GM21717 (cell line): ENCODE measurements at regions not wholly inside any gene's neighbourhood (a gene's known extent, or its start where the extent isn't known, plus 50 kb on each side); places are given as distances from the start of the nearest gene placed in this dataset.

Experiments
- ATAC-seq: cut with Tn5 transposase; IDR thresholded peaks from one replicate; pipeline ENCODE4 v1.9.1; 2021; ENCODE audit warnings: mild to moderate bottlenecking, moderate library complexity; ENCODE audit not compliant: unreplicated experiment

DNA sequence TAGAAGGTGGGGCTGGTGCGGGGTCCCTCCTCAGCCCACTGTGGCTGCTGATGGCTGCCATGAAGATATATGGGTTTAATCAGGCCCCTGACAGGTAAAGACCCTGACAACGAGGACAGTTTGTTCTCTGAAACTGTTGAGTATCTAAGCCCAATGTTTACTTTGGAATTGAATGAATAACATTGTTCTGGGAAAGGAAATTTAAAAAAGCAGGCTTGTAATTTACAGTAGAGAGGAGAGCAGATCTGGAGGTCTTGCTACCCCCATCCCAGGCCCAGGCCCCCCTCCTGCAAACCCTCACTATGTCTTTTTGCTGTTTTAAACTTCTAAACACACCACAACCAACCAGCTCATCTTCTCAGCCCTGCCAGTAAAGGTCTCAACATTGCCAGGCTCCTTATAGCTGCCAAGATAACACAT, 171.3 kb downstream of the CDC5L start:
- no peak for ATAC-seq

DNA sequence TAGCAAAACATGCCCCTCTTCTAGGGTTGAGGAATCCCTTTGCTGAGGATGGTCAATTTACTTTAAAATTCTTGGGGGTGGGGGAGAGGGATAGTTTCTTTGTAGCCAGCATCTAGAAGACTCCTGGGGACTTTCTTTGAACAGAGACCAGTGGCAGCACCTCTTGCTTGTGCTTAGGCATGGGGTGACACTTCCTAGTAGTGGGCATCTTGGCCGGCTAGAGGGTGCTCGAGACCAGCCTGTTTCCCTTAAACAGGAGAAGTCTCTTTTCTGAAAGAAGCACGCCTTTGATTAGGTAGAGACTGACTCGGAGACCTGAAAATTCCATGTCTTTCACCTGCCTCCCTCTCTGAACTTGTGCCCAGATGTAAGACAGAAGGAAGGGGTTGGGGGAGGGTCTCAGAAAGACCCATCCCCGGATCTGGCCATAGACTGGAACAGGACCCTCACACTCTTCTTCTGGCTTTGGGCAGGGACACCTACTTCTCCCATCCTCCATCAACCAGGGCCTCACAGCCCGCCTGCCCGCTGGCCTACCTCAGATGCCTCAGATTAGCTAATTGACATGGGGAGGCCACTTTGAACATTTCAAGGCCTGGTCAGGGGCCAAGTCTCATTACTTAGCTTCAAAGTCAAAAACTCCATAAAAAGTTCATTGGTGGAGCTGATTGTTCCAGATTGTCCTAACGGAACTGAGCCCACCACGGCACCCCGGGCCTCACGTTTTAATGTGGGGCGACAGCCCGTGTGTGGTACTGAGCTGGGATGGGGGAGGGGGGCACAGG, 172.2 kb downstream of the CDC5L start:
- ATAC-seq, result no peak

DNA sequence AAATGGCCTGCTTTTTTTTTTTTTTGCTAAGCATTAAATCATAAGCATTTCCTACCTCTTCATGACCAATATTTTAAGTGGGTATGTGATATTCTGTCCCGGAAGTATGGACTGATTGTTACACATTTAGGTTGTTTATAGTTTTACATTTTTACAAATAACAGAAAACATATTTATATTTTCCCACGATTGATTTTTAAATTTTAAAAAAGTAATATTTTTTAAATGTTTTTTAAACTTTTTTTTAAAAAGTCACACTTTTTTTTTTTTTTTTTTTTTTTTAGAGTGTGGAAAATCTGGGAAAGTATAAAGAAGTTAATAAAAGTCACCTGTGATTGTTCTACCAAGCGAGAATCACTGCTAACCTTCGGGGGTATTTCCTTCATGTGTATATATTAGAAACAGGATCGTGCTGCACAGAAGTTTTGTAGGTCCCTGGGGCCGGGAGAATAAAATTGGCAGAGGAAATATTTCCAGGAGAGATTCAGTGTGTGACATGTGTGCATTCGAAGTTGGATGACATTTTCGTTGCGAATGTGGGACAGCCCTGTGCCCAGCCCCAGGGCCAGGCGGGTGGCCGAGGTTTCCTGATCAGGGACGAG, 173.1 kb downstream of the CDC5L start:
- ATAC-seq, result no peak

DNA sequence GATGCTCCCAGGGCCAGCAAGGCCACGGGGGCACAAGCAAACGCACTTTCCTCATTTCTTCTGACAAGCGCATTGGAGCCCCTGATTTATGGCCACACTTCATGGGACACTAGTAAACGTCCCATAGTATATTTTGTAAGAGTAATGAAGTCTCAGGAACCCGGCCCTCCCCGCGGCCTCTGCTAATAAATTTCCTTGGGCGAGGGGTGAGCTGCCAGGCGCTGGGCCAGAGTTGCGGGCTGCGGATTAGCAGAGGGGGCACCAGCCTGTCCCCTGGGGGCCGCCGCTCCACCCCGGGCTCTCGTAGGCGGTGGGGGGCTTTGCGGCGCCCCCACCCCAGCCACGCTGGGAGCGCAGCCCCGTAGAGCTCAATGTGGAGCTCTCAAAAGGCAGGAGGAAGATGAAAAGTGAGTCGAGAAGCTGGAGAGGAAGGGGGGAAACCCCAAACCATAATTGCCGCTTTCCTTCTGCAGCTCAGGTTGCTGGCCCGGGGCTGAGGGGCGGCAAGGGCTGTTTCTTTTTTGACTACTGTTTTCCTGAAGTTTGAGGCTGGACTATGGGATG, 173.6 kb downstream of the CDC5L start:
- no peak for ATAC-seq

DNA sequence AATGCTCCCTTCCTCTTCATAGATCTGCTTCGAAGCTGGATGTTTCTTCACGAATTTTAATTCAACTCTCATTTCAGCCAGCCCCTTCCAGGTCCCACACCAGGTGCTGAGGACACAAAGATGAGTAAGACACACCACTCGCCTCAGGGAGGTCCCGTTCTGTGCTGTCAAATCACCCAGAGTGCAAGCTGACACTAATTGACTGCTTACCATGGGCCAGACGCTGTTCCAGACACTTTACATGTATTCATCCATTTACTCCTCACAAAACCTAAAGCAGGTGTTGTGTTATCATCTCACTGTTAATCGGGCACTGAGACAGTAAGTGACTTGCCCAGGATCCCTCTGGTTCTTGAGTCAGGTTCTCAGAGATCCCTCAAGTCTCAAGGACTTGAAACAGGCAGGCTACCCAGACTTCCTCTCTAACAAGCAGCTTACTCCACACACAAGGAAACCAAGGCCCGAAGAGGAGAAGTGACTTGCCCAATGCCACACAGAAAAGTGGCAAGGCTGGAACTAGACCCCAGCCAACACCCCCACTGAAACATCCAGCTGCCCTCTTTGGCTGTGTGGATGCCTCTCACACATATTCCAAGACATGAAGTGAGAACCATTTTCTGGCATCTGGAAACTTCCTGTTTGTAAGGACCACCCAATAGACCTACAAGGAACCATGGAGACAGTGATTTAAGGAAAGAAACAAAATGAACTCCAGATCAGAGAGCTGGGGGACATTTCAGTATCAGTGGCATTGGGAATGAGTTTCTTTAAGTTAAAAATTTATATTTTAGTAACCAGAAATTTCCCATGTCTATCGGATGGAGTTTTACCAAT, 174.5 kb downstream of the CDC5L start:
- no peak for ATAC-seq

DNA sequence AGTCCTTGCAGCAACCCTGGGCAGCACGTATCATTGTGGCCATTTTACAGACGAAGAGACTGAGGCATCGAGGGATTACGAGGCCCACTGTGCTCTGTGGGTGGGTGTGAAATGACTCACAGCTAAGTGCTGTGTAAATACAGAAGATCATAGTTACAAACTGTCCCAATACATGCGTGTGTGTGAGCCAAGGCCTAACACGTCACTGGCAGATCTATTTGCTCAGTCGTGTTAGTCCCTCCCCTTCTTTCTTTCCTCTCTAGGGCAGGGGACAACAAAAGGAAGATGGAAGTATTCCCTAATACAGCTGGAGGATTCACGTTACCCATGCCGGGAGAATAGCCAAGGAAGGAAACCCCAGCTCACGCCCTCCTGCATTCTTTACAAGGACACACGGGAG, 175.9 kb downstream of the CDC5L start:
- no peak for ATAC-seq

DNA sequence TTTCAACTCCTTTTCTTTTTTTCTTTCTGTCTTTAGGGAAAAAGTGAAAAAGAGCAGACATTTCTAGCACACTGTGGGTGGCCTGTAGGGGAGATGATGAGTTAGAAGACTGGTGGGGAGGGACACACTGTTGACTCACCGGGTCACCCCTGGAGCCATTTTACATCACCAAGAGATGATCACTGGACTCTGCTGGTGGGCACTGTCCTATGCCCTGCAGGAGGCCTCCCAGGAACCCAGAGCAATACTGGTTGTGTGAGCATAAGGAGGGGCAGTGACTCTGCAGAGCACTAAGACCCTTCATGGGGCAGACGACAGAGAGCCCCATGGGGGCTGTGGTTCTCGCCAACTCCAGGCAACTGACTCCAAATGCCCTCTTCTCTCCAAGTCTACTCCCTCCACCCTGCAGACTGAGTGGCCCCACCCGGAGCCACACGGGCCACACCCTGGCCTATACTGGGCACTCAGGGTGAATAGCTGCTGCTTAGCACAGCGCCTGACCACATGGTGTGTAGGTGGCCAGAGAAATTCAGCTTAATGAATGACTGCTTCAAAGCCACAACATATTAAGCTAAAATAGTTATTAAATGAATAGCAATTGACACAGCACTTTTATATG, 177.5 kb downstream of the CDC5L start:
- no peak for ATAC-seq

DNA sequence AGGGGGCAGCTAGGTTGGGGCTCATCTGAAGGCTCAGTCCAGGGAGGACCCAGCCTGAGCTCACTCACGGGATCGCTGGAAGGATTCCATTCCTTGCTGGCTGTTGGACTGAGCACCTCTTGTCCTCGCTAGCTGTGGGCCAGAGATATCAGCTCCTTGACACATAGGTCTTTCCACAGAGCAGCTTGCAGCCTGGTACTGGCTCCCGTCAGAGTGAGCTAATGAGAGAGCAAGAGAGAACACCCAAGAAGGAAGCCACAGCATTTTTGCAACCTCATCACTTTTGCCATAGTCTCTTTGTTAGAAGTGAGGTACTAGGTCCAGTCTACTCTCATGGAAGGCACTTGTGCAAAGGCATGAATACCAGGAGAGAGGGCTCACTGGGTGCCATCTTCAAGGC, 179.9 kb downstream of the CDC5L start:
- ATAC-seq, result no peak

DNA sequence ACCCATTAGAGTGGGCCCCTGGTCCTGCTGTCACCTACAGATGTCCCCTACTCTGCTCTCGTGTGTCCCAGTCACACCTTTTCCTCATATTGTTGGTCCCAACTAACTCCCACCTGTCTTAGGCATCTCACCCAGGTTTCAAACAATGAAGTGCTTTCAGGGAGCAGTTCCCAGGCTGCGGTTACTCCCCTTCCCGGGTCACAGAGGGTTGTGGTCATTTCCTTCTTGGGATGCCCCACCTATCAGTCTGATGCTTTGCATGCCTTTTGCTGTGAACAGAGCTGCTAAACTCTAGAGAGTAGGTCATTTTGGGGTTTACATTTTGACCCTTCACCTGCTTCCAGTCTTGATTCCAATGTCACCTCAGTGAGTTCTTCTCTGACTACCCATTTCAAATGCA, 181.6 kb downstream of the CDC5L start:
- ATAC-seq, result no peak

DNA sequence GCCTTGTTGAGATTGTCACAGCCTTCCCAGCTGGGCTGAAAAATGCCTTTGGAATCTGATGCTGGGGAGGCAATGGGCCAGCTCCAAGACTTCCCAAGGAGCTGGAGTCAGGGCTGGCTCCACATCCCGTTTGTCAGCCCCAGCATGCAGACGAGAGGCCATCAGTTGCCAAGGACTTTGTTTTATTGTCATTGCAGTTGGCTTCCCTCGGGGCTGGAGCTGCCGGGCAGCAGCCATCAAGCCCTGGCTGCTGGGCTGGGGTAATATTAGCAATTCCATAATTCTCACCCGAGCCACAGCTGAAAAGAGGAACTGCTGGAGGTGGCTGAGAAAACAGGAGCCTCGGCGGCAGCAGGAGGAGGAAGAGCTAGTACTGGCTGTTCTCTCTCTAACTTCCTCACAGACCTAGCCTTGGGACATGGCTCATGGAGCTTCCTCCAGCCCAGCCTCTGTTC, 182.5 kb downstream of the CDC5L start:
- ATAC-seq, result no peak

DNA sequence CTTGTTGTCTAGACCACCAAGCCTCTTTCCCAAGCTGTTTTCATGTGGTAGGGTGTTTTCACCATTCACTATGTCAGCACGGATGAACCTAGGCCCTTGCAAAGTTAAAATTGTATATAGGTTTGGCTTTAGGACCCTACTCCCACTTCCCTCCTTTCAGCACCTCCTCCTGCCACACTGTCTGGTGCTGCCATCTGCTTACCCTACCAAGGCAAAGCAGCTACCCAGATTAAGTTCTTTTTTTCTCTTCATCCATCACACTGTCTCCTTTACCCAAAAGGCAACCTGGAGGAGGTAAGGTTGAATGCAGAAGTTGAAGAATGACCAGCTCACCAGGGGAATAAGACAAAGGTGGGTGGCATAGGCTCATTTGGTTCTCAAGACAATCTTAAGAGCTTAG, 184.0 kb downstream of the CDC5L start:
- no peak for ATAC-seq

DNA sequence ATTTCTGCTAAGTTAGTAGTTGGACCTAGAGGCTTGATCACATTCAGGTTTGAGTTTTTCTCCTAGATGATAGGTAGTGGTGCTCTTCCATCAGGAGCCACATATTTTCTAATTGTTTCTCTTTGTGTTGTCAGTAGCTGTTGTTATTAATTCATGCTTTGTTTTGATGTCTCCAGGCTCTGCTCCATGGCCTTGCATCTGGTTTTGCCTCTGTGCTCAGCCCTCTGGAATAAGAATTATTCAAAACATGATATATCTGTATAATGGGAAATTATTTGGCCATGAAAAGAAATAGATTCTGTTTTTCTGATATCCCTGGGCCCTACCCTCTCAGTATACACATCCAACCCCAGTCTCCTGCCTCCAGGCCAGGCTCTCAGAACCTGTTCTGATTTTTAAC, 184.8 kb downstream of the CDC5L start:
- ATAC-seq, result no peak

DNA sequence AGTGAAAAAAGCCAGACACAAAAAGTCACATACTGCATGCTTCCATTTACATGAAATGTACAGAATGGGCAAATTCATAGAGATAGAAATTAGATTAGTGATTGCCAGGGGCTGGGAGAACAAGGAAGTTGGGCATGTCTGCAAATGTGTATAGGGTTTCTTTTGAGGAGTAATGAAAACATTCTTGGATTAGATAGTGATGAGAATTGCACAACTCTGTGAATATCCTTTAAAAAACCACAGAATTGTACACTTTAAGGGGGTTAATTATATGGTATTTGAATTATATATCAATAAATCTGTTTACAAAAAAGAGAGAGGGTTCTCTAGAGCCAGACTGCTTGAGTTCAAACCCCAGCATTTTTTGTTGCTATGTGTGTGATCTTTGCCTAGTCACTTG, 188.1 kb downstream of the CDC5L start:
- no peak for ATAC-seq

DNA sequence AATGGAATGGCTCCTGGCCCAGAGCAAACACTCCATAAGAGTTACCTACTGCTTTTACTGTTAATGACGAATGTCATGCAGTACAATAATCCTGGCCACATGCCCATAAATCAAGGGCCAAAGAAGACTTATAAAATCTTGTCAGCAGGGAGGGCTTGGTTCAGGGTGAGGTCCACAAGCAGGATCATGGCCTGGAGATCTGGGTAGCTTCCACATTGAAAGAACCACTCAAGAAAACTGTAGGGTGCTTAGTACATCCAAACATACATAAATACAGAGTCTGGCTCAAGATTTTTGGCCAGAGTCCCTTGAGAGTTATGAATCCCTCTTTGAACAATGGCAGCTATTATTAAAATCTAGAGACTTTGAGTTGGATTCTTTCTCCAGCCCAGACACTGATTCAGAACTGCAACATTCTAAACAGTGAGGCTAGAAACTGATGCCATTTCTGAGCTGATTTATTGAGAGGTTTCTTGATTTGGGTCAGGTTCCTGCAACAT, 188.7 kb downstream of the CDC5L start:
- ATAC-seq, result no peak

DNA sequence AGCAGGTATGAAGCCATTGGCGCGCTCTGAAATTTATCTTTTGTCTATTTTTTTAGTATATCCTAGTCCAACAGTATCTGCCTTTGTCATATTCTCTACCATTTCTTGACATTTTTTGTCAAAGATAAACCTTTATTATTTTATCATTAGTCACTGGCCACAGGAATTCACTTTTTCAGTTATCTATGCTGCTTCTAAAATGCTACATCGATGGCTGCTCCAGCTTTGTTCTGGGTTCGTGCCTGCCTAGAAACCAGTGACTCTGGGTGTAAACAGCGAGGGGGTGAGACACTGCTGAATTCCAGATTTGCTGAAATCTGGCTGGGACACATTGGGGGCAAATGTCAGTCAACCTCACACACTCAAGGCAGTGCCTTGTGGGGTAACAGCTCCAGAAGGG, 193.4 kb downstream of the CDC5L start:
- ATAC-seq, result no peak

DNA sequence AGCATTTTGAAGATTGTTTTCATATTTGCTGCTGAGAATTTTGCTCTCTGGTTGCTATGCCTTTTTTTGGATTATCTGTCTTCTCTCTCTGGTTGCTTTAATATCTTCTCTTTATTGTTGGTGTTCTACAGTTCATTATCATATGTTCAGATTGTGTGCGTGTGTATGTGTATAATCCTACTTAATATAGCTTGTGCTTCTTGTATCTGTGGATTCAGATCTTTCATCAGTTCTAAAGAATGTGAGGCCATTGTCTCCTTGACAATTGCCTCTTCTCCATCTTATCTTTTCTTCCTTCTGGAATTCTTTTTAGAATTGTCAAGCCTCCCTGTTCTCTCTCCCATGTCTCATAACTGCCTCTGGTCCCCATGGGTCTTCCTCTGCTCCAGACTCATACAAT, 195.4 kb downstream of the CDC5L start:
- no peak for ATAC-seq

DNA sequence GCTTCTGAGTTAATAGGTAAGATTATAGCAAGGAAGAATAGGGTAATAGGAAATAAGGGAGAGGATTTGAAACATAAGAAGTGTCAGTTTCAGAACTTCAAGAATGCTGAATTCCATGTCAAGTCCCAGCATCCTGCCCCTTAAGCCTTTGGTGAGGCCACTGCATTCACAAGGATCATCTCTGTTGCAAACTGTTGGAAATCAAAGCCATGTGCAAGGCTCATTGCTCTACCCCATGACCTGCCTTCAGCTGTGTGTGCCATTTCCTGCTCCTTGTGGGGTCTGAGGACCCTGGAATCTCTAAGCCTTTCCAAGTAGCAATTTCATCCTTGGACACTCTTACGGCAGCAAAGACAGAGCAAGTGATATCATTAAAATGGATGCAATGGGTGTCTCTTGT, 203.0 kb downstream of the CDC5L start:
- ATAC-seq, result no peak

DNA sequence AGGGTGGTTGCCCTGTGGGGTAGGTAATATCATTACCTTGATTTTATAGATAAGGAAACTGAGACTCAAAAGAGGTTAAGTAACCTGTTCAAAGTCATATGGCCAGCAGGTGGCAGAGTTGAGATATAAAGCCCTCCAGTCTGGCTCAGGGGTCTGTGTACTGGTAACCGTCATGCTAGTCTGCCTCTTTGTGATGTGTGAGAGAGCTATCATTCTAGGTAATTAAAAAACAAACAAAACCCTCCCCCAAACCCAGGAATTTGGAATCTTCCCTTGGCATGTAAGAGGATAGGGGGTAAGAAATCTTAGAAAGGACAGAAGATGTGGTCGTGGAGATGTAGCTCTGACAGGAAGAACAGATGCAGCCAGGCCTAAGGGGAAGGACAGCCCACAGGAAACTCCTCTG, 206.0 kb downstream of the CDC5L start:
- no peak for ATAC-seq

DNA sequence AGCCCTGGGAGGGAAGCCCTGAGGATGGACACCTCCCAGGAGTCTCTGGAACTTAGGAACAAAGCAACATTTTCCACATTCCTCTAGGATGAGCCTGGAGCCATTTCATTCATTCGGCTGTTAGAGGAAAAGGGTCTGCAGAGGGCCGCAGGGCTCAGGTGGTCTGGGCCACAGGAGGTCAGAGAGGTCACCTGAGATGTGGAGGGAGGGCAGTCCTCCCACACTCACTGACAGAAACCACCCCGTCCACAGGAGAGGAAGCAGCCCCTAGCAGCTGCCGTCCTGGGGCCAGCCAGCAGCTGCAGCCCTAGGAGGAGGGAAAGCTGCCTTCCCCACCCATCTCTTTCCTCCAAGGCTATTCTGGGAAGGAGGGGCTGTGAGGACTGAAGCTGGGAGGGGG, 207.0 kb downstream of the CDC5L start:
- ATAC-seq, result no peak

DNA sequence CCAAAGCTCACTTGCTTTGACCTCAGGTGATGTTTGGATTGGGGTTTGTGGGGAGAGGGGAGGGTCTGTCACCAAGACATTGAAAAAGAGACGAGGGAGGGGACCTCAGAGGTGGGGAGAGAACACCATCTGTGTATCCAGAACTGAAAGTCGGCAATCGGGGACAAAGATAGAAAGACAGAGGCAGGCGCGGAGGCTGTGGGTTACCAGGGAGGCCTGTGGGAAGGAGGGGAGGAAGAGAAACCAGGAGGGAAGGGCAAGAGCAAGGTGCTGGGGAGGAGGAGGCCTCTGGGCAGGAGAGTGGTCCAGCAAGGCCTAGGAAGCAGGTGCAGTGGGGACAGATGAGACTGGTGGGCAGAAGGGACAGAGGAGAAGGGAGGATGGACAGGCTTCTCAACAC, 211.2 kb downstream of the CDC5L start:
- ATAC-seq, result no peak

DNA sequence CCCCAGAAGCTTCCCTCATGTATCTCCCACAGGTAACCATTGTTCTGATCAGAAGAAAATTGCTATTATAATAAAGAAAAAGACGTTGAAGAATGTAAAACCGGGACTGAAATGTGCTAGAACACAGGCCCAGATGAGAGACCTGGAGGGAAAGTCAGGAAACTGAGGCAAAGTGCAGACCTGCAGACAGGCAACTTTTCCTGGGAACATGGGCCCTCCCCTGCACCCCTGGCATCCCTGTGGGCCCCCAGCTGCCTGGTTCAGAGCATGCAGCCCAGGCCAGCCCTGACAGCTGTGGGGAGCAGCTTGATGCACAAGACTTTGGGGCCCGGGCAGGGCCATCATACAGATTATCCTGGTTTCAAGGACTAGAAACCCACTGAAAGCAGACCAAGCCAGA, 212.2 kb downstream of the CDC5L start:
- ATAC-seq, result no peak
